K562 (cell line): ENCODE measurements at regions not wholly inside any gene's neighbourhood (a gene's known extent, or its start where the extent isn't known, plus 50 kb on each side); places are given as distances from the start of the nearest gene placed in this dataset.

Experiments used
- ATAC-seq: fragments of 200-7000 bp; cut with Tn5 transposase; 3 replicates; pipeline ENCODE4 v1.9.1; 2020; ENCODE audit warnings: moderate library complexity
- BruUV-seq: library from RNA; stranded (reverse); fragments of 400-500 nt; replicated peaks from 2 replicates; lab custom pipeline; 2021; lab: Mats Ljungman, UMichigan
- CTCF ChIA-PET: fragments of 300-600 bp; formaldehyde crosslinking; extraction: SDS; loops from one replicate; lab custom pipeline; 2021; ENCODE audit warnings: low intra/inter-chr PET ratio; lab: Yijun Ruan, JAX
- POLR2A ChIA-PET: fragments of 300-600, 350-650 bp; sonication (Branson Sonifier 250); formaldehyde crosslinking; extraction: SDS; loops from one replicate; lab custom pipeline; 2021; ENCODE audit warnings: antibody characterized with exemption, inconsistent platforms; lab: Yijun Ruan, JAX
- DNase-seq, 4 experiments: peaks; one replicate each; pipeline versions ENCODE4 v3.0.0 to v3.0.0-alpha.2; 2011 to 2018; ENCODE audit warnings: low spot score in 3 of 4, mixed read lengths in 3 of 4; ENCODE audit errors: extremely low read depth in 1 of 4
- FAIRE-seq: peaks from 2 replicates; lab custom pipeline; 2011; peaks lifted over from hg19 to GRCh38; lab: Jason Lieb, UNC
- H2AFZ ChIP-seq: 2 replicates; pipeline ENCODE4 v1.6.0; 2011; ENCODE audit warnings: low read depth, low read length, control low read depth, inconsistent platforms
- H3K27ac ChIP-seq: fragments of 200-600 bp; 3 replicates; pipeline ENCODE4 v1.8.0; 2011; ENCODE audit warnings: low read depth, mild to moderate bottlenecking, control low read depth, inconsistent platforms, low read length, moderate library complexity, mixed read lengths; ENCODE audit errors: extremely low read depth
- H3K27me3 ChIP-seq, 2 experiments: fragments of 300-600 bp in 1 of 2; 2 replicates in 1 of 2; 3 replicates in 1 of 2; pipeline versions ENCODE4 v1.6.0 to v1.8.0; 2011; ENCODE audit warnings: inconsistent platforms in 2 of 2, low read length in 2 of 2, mild to moderate bottlenecking in 1 of 2, mixed read lengths in 1 of 2, moderate library complexity in 1 of 2; ENCODE audit not compliant: control insufficient read depth in 2 of 2, insufficient read depth in 2 of 2
- H3K36me3 ChIP-seq: fragments of 300-600 bp; 3 replicates; pipeline ENCODE4 v1.8.0; 2011; ENCODE audit warnings: mild to moderate bottlenecking, low read length, inconsistent platforms; ENCODE audit not compliant: control insufficient read depth, insufficient read depth
- H3K4me1 ChIP-seq, 2 experiments: fragments of 200-600 bp in 1 of 2; replicated peaks in 1 of 2; 2 replicates in 1 of 2; 3 replicates in 1 of 2; pipeline versions ENCODE4 v1.5.1 to v1.8.0; 2011; ENCODE audit warnings: inconsistent platforms in 2 of 2, low read length in 2 of 2, mild to moderate bottlenecking in 1 of 2, mixed read lengths in 1 of 2, moderate library complexity in 1 of 2; ENCODE audit not compliant: control insufficient read depth in 2 of 2, insufficient read depth in 2 of 2
- H3K4me2 ChIP-seq: 2 replicates; pipeline ENCODE4 v1.6.1; 2011; ENCODE audit warnings: low read length, control low read depth, inconsistent platforms, mixed read lengths; ENCODE audit not compliant: insufficient read depth
- H3K4me3 ChIP-seq: fragments of 200-600 bp; sonication (generic), shearing (Covaris generic); 2 replicates; pipeline ENCODE4 v1.5.1; 2016; ENCODE audit warnings: control low read depth, inconsistent platforms
- H3K79me2 ChIP-seq: fragments of 200-600 bp; 3 replicates; pipeline ENCODE4 v1.8.0; 2011; ENCODE audit warnings: low read length, inconsistent platforms; ENCODE audit not compliant: control insufficient read depth, insufficient read depth
- H3K9ac ChIP-seq, 2 experiments: 2 replicates each; pipeline versions ENCODE4 v1.6.0 to v1.6.1; 2011; ENCODE audit warnings: low read depth in 2 of 2, low read length in 2 of 2, control low read depth in 1 of 2, inconsistent platforms in 1 of 2, mild to moderate bottlenecking in 1 of 2, mixed read lengths in 1 of 2; ENCODE audit not compliant: insufficient read depth in 1 of 2
- H3K9me1 ChIP-seq: one replicate; pipeline ENCODE4 v1.6.0; 2011; ENCODE audit warnings: inconsistent platforms, mild to moderate bottlenecking, low read length, moderate library complexity; ENCODE audit not compliant: control insufficient read depth, insufficient read depth
- H3K9me3 ChIP-seq: replicated peaks from 2 replicates; pipeline ENCODE4 v1.5.1; 2011; ENCODE audit warnings: low read depth, low read length, inconsistent platforms; ENCODE audit not compliant: control insufficient read depth, insufficient read depth
- H4K20me1 ChIP-seq: replicated peaks from 2 replicates; pipeline ENCODE4 v1.6.1; 2011; ENCODE audit warnings: low read length, inconsistent platforms, mixed read lengths; ENCODE audit not compliant: control insufficient read depth, insufficient read depth
- CHD4 ChIP-seq: fragments of 200-600 bp; sonication (generic); IDR thresholded peaks from 3 replicates; pipeline ENCODE4 v1.6.1; 2012; ENCODE audit warnings: low read depth, mild to moderate bottlenecking, mixed read lengths, low read length, inconsistent platforms; ENCODE audit not compliant: insufficient read depth, insufficient replicate concordance, poor library complexity, severe bottlenecking
- KDM4B ChIP-seq, 2 experiments: fragments of 450-650 bp in 1 of 2; sonication (generic) in 1 of 2; IDR thresholded peaks; 2 replicates each; pipeline ENCODE4 v1.6.1; 2016 to 2017; ENCODE audit warnings: borderline replicate concordance in 2 of 2, antibody characterized with exemption in 1 of 2, low read depth in 1 of 2, mild to moderate bottlenecking in 1 of 2
- MEIS2 ChIP-seq: fragments of 450-650 bp; IDR thresholded peaks from 2 replicates; pipeline ENCODE4 v1.6.1; 2014; ENCODE audit warnings: mild to moderate bottlenecking; ENCODE audit not compliant: partially characterized antibody
- SMAD3 ChIP-seq: fragments of 450-650 bp; formaldehyde crosslinking; conservative IDR thresholded peaks from 2 replicates; pipeline ENCODE4 v1.4.0; 2020; ENCODE audit warnings: mild to moderate bottlenecking
- ZNF551 ChIP-seq: fragments of 250-450 bp; sonication (Bioruptor Pico); IDR thresholded peaks from 2 replicates; pipeline ENCODE4 v1.5.0; 2021; ENCODE audit warnings: mild to moderate bottlenecking, moderate library complexity
- WGBS: fragments of 100-300 bp; shearing (Covaris generic); methylation state at CpG from one replicate; pipeline ENCODE4 v1.1.6; 2016; ENCODE audit warnings: low coverage, mixed read lengths; ENCODE audit not compliant: insufficient coverage; ENCODE audit errors: missing lambda C conversion rate; 5-methylcytosine and 5-hydroxymethylcytosine counted together
- in situ Hi-C: fragments of 300-500 bp; cut with MboI; formaldehyde crosslinking; loops from 4 replicates; pipeline ENCODE4 v1.15.0; 2018; ENCODE audit warnings: inconsistent platforms, mixed read lengths
- intact Hi-C: fragments of 100-400 bp; cut with micrococcal nuclease; formaldehyde crosslinking; loops from 2 replicates; pipeline ENCODE4 v1.14.2; 2022
- TF ChIP-seq, protein P1 (sequence below): fragments of 250-450 bp; sonication (Bioruptor Pico); IDR thresholded peaks from 2 replicates; pipeline ENCODE4 v1.5.0; 2021
- TF ChIP-seq, protein P2 (sequence below), 2 experiments: fragments of 150-350 bp in 1 of 2; IDR thresholded peaks; 2 replicates each; pipeline ENCODE4 v1.6.1; 2012 to 2016; ENCODE audit warnings: low read depth in 2 of 2, low read length in 2 of 2, mild to moderate bottlenecking in 1 of 2, moderate library complexity in 1 of 2

DNA sequence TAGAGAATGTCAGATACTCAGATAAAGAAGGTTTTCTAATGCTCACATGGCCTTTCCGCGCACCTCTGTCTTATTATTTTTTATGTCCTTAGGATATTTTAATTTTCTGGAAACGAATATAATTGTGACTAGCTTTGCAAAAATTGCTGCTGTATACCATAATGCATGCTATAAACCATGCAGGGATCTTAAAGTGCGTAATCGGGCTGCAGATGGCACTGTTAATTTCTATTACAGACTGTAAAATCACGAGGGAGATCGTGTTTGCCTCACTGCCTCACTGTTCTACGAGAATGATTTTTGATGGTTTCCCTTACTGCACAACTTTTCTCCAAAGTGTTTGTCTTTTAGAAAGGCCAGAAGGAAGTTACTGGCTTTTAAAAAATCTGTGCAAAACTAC, 356.1 kb downstream of the TUSC1 start:
- in situ Hi-C loops (no loop called here), intact Hi-C loops (no loop called here)
- no peak overlapping the region for H3K4me3 ChIP-seq
- no TSS peak for BruUV-seq
- no peak overlapping the region for H3K27ac ChIP-seq
- ATAC-seq = no peak
- CTCF ChIA-PET = no interaction called here
- no peak for FAIRE-seq
- no peaks in the 10 kb centered on the region for H3K9me3 ChIP-seq
- no peak overlapping the region for H3K9ac ChIP-seq
- no peaks in the 10 kb centered on the region for H3K27me3 ChIP-seq
- no peak overlapping the region for H2AFZ ChIP-seq
- H3K79me2 ChIP-seq = no peaks in the 10 kb centered on the region
- H3K36me3 ChIP-seq = no peaks in the 10 kb centered on the region
- POLR2A ChIA-PET = no interaction called here
- no peaks in the 10 kb centered on the region for H3K9me1 ChIP-seq
- TF ChIP-seq ZNF551 (CRISPR knock-in tag) = no peak
- TF ChIP-seq SMAD3 (CRISPR knock-in tag) = no peak
- TF ChIP-seq, protein P1, sequence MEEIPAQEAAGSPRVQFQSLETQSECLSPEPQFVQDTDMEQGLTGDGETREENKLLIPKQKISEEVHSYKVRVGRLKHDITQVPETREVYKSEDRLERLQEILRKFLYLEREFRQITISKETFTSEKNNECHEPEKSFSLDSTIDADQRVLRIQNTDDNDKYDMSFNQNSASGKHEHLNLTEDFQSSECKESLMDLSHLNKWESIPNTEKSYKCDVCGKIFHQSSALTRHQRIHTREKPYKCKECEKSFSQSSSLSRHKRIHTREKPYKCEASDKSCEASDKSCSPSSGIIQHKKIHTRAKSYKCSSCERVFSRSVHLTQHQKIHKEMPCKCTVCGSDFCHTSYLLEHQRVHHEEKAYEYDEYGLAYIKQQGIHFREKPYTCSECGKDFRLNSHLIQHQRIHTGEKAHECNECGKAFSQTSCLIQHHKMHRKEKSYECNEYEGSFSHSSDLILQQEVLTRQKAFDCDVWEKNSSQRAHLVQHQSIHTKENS = no peak
- no peak for TF ChIP-seq CHD4
- no peak for TF ChIP-seq KDM4B (IDR thresholded peaks at IDR 0.05; ENCODE audit: borderline replicate concordance in 2 of 2, low read depth in 1 of 2)
- no peak for TF ChIP-seq MEIS2
- TF ChIP-seq, protein P2, sequence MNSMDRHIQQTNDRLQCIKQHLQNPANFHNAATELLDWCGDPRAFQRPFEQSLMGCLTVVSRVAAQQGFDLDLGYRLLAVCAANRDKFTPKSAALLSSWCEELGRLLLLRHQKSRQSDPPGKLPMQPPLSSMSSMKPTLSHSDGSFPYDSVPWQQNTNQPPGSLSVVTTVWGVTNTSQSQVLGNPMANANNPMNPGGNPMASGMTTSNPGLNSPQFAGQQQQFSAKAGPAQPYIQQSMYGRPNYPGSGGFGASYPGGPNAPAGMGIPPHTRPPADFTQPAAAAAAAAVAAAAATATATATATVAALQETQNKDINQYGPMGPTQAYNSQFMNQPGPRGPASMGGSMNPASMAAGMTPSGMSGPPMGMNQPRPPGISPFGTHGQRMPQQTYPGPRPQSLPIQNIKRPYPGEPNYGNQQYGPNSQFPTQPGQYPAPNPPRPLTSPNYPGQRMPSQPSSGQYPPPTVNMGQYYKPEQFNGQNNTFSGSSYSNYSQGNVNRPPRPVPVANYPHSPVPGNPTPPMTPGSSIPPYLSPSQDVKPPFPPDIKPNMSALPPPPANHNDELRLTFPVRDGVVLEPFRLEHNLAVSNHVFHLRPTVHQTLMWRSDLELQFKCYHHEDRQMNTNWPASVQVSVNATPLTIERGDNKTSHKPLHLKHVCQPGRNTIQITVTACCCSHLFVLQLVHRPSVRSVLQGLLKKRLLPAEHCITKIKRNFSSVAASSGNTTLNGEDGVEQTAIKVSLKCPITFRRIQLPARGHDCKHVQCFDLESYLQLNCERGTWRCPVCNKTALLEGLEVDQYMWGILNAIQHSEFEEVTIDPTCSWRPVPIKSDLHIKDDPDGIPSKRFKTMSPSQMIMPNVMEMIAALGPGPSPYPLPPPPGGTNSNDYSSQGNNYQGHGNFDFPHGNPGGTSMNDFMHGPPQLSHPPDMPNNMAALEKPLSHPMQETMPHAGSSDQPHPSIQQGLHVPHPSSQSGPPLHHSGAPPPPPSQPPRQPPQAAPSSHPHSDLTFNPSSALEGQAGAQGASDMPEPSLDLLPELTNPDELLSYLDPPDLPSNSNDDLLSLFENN (IDR thresholded peaks at IDR 0.05; ENCODE audit: low read depth in 2 of 2, low read length in 2 of 2) = no peak
- no peak overlapping the region for H3K4me2 ChIP-seq
- no peaks in the 10 kb centered on the region for H3K4me1 ChIP-seq
- WGBS = no CpG with 5 or more reads among the region's 8 CpGs
- H4K20me1 ChIP-seq = no peaks in the 10 kb centered on the region
- DNase-seq = no peak
